ENCODE measurements at regions not wholly inside any gene's neighbourhood (a gene's known extent, or its start where the extent isn't known, plus 50 kb on each side); places are given as distances from the start of the nearest gene placed in this dataset.

- Histone ChIP-seq H3K9me3 (ENCODE audit: control insufficient read depth, insufficient read depth, low read length) (peaks cover 2% of the 10 kb centered on the region; the same call in 1 of the 2 replicates), H3K4me2 (ENCODE audit: low read depth, low read length) (no peak overlapping the region), H2AK5ac (ENCODE audit: low read depth, low read length) (no peak overlapping the region), H2BK15ac (ENCODE audit: low read depth, low read length) (no peak overlapping the region), H2BK5ac (ENCODE audit: low read depth, low read length, poor library complexity, severe bottlenecking) (no peak overlapping the region), H4K91ac (ENCODE audit: insufficient read depth, low read depth, low read length) (no peak overlapping the region), H3K4ac (ENCODE audit: low read depth, low read length) (no peak overlapping the region), H2AFZ (replicated peaks; ENCODE audit: low read length, poor library complexity) (no peak overlapping the region), H3K36me3 (ENCODE audit: control insufficient read depth, insufficient read depth, low read length) (no peaks in the 10 kb centered on the region), H3K9ac (ENCODE audit: low read depth, low read length) (no peak overlapping the region), H3K27ac (ENCODE audit: insufficient read depth, low read length) (no peak overlapping the region), H2AK9ac (replicated peaks; ENCODE audit: low read depth, low read length, poor library complexity) (no peak overlapping the region), H4K8ac (ENCODE audit: low read depth in 2 of 2, low read length in 2 of 2) (no peak overlapping the region), H2BK20ac (ENCODE audit: low read depth, low read length) (no peak overlapping the region), H3K14ac (replicated peaks; ENCODE audit: low read depth, low read length) (no peak overlapping the region), H2BK120ac (ENCODE audit: low read depth, low read length) (no peak overlapping the region), H3K18ac (ENCODE audit: low read depth, low read length) (no peak overlapping the region), H3K9me1 (ENCODE audit: insufficient read depth, low read length) (no peaks in the 10 kb centered on the region), H3K4me1 (ENCODE audit: control insufficient read depth, insufficient read depth, low read length) (no peaks in the 10 kb centered on the region), H3K27me3 (ENCODE audit: control insufficient read depth, insufficient read depth, low read length) (no peaks in the 10 kb centered on the region), H3K23ac (ENCODE audit: low read depth, low read length) (no peak overlapping the region), H3K56ac (ENCODE audit: extremely low read depth, insufficient read depth, low read length) (no peak overlapping the region), H3K79me1 (ENCODE audit: low read depth in 1 of 2, low read length in 2 of 2) (no peaks in the 10 kb centered on the region), H3K4me3 (ENCODE audit: insufficient read depth, low read depth, low read length) (no peak overlapping the region), H4K20me1 (ENCODE audit: insufficient read depth, low read length) (no peaks in the 10 kb centered on the region), H4K5ac (ENCODE audit: low read depth, low read length) (no peak overlapping the region)
- BruUV-seq (replicated peaks): no TSS peak
- dilution Hi-C loops (cut with HindIII; ENCODE audit: low sequenced_read_pairs, unreplicated experiment): no loop called here
- DNase-seq (no peak), ATAC-seq (ENCODE audit: low read depth) (no peak)
- TF ChIP-seq MAFK (IDR thresholded peaks at IDR 0.05; ENCODE audit: low read depth, low read length) (peak; percentile 44; the same call in 1 of the 2 replicates), POLR2A (IDR thresholded peaks at IDR 0.05; ENCODE audit: low read depth, low read length) (no peak)
- in situ Hi-C loops (cut with MboI; ENCODE audit: low sequenced_read_pairs): no loop called here
- intact Hi-C loops (cut with micrococcal nuclease): no loop called here
- ChIA-PET CTCF (no interaction called here), POLR2A (ENCODE audit: unreplicated experiment) (no interaction called here)
- no CpG with 5 or more reads among the region's 2 CpGs for WGBS, 2 experiments (ENCODE audit: extremely low coverage in 2 of 2, insufficient read length in 1 of 2)
These were observed 625.9 kb downstream of the PDHA2 start for GRCh38 chr4:96465834-96466233.
